Skeletal muscle satellite cell (primary cell): ENCODE measurements at regions not wholly inside any gene's neighbourhood (a gene's known extent, or its start where the extent isn't known, plus 50 kb on each side); places are given as distances from the start of the nearest gene placed in this dataset.

Experiments
- H3K27me3 ChIP-seq: 2 replicates; pipeline ENCODE4 v1.7.0; 2013; ENCODE audit warnings: low read length; ENCODE audit not compliant: control insufficient read depth, insufficient read depth
- H3K36me3 ChIP-seq: 2 replicates; pipeline ENCODE4 v1.7.0; 2013; ENCODE audit warnings: mild to moderate bottlenecking, control low read depth, low read length; ENCODE audit not compliant: insufficient read depth
- H3K4me1 ChIP-seq: 2 replicates; pipeline ENCODE4 v1.7.0; 2013; ENCODE audit warnings: low read length; ENCODE audit not compliant: control insufficient read depth, insufficient read depth
- H3K4me2 ChIP-seq: 2 replicates; pipeline ENCODE4 v1.7.0; 2013; ENCODE audit warnings: mild to moderate bottlenecking, low read length
- H3K4me3 ChIP-seq: 2 replicates; pipeline ENCODE4 v1.7.0; 2013; ENCODE audit warnings: low read length
- H3K9ac ChIP-seq: 2 replicates; pipeline ENCODE4 v1.7.0; 2013; ENCODE audit warnings: mild to moderate bottlenecking, low read depth, low read length, moderate library complexity
- H3K9me3 ChIP-seq: replicated peaks from 2 replicates; pipeline ENCODE4 v1.7.0; 2013; ENCODE audit warnings: mild to moderate bottlenecking, control low read depth, low read length

DNA sequence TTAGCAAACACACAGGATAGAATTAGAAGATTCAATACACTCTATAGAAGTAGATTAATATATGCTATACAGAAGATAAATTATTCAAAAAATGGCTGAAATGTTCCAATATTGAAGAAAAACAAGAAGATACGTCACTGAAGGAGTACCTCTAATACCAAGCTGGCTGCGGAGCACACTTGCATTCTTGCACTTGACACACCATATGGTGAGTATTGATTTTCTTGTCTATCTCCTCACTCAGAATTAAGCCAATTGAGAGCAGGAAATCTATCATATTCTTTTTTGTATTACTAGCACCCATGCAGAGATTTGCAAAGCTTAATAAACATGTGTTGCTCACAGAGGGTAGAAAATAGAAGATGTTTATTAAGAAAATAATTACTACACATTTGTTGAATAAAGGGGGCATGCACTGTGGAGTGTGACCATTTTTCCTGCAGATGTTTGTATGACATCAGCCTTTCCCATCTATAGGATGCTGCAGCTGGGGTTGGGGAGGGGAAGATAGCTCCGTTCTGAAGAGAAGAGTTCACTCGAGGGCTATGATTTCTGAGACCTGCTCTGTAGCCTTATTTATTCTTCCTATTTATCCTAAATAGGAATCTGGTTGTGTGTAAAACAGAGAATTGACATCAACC is 318.1 kb downstream of the HHIPL2 start:
- Histone ChIP-seq H3K36me3 (no peaks in the 10 kb centered on the region), H3K9ac (no peak overlapping the region), H3K4me3 (no peak overlapping the region), H3K9me3 (no peaks in the 10 kb centered on the region), H3K4me2 (no peak overlapping the region), H3K4me1 (no peaks in the 10 kb centered on the region), H3K27me3 (no peaks in the 10 kb centered on the region)

DNA sequence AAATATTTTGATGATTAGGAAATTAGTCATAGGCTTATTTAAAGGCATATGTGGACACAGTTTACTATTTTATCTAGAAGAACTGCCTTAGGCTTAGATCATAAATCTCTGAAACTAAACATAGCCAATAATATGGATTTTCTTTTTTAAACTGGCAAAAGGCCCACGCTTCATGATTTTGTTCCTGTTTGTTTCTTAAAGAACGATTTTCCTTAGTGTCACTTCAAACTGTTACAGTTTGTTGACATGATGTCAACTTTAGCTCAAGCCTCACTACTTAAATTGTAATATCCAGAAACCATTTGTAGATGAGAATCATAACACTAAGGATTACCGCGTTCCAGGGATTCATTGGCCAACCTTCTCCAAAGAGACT is 322.6 kb downstream of the HHIPL2 start:
- Histone ChIP-seq H3K9ac (no peak overlapping the region), H3K4me1 (no peaks in the 10 kb centered on the region), H3K9me3 (no peaks in the 10 kb centered on the region)

DNA sequence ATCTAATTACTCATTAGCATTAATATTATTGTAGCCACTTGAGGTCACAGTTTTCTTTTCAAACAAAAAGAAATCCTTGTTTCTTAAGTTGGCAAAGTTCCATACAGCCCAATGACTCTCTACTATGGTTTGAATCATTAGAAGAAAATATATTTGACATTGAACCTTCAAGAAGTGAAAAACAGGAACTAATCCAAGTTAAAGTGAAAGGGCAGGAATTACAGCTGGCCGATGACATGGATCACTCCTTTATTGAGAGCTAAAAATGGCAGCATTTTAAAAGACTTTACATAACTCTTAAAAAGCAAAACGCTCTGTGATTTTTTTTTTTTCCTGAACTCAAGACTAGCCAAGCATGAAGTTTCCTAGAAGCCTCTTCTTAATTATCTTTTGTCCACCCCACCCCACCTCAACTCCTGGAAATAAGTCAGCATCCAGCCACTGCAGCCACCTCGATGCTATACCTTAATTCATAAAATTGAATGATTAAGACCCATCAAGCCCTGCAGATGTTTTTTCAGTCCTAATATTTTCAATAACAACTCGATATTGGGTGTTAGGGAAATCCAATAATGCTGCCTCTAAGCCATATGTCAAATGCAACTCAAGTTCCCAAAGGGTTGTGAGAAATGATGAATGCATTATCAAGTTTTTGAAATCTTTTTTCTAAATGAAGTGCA is 323.1 kb downstream of the HHIPL2 start:
- no peak overlapping the region for H3K4me3 ChIP-seq
- H3K9me3 ChIP-seq: no peaks in the 10 kb centered on the region
- H3K36me3 ChIP-seq: no peaks in the 10 kb centered on the region
- no peak overlapping the region for H3K4me2 ChIP-seq
- no peak overlapping the region for H3K9ac ChIP-seq
- H3K4me1 ChIP-seq: no peaks in the 10 kb centered on the region
- no peaks in the 10 kb centered on the region for H3K27me3 ChIP-seq

More for the DNA sequence above, 322.6 kb downstream of the HHIPL2 start:
- H3K4me3 ChIP-seq: no peak overlapping the region
- H3K27me3 ChIP-seq: no peaks in the 10 kb centered on the region
- H3K36me3 ChIP-seq: no peaks in the 10 kb centered on the region
- no peak overlapping the region for H3K4me2 ChIP-seq

DNA sequence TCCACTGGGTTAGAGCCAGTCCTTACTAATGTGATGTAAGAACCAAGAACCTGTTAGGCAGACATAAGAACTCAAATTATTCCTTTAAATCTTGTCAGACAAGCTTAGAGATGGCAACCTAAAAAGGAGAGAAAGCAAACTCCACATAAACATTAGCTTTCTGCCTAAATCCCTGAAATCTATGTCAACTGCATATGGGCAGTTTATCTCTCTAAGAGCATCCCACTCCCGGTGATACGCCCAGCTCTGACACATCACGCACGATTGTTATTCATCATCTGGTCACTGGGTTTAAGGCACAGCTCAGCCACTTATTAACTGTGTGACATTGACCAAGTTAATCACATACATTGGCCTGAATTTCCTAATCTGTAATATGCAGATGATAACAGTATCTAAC is 323.7 kb downstream of the HHIPL2 start:
- Histone ChIP-seq H3K4me2 (no peak overlapping the region), H3K27me3 (no peaks in the 10 kb centered on the region), H3K9ac (no peak overlapping the region), H3K4me1 (no peaks in the 10 kb centered on the region), H3K4me3 (no peak overlapping the region), H3K36me3 (no peaks in the 10 kb centered on the region), H3K9me3 (no peaks in the 10 kb centered on the region)

DNA sequence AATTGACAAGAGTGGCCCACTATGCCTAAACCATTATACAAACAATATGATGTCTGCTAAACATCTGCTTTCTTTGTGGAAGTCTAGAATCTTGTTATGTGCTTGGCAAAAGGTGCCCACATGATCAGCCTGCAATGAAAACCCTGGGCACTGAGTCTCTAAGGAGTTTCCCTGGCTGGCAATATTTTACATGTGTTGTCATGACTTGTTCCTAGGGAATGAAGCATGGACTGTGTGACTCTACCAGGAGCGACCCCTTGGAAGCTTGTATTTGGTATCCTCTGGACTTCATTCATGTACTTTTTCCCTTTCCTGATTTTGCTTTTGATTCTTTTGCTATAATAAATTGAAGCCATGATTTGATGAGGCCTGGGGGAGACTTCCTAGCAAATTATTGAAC is 324.9 kb downstream of the HHIPL2 start:
- Histone ChIP-seq H3K9me3 (no peaks in the 10 kb centered on the region), H3K4me3 (no peak overlapping the region), H3K9ac (no peak overlapping the region), H3K4me1 (no peaks in the 10 kb centered on the region), H3K27me3 (no peaks in the 10 kb centered on the region), H3K36me3 (no peaks in the 10 kb centered on the region), H3K4me2 (no peak overlapping the region)

DNA sequence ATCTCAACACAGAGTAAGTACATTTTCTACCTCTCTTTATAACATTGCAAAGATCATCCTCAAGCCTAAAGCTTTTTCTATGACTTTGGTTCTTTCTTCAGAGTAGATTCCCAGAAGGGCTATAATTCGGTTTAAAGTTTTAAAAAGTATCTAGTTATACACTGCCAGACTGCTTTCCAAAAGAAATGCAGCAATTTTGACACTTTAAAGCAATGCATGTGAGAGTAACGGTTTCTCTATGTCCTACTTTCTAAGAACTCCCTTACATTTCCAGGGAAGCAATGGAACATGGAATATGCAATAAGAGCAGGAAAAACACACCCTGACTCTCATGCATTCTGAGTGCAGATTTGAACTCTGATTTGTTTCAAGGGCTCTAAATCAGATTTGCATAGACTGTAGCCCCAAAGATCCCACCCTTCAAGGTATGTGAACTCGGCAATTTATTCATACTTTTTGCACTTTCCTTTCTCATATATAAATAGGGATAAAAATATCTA is 331.6 kb downstream of the HHIPL2 start:
- no peak overlapping the region for H3K4me2 ChIP-seq
- no peaks in the 10 kb centered on the region for H3K27me3 ChIP-seq
- H3K4me3 ChIP-seq: no peak overlapping the region
- no peaks in the 10 kb centered on the region for H3K9me3 ChIP-seq
- no peaks in the 10 kb centered on the region for H3K36me3 ChIP-seq
- H3K9ac ChIP-seq: no peak overlapping the region
- no peaks in the 10 kb centered on the region for H3K4me1 ChIP-seq

DNA sequence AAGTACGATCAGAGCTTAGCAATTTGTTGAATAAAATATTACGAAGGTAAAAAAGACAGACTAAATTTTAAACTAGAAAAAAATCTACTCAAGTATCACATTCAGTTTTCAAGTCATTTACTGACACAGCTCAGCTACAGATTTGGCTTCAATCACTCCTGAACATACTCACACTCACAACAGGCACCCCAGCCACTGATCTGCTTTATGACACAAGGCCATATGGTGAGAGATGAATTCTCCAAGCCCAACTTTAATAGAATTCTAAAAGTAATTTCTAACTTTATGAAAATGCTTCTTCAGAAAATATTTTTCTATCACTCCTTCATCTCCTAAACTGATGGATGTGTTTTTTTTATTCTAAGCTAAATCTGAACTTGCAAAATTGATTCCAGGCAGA is 337.1 kb downstream of the HHIPL2 start:
- no peak overlapping the region for H3K9ac ChIP-seq
- no peaks in the 10 kb centered on the region for H3K4me1 ChIP-seq
- no peaks in the 10 kb centered on the region for H3K36me3 ChIP-seq
- H3K27me3 ChIP-seq: no peaks in the 10 kb centered on the region
- no peaks in the 10 kb centered on the region for H3K9me3 ChIP-seq
- no peak overlapping the region for H3K4me2 ChIP-seq
- H3K4me3 ChIP-seq: no peak overlapping the region

DNA sequence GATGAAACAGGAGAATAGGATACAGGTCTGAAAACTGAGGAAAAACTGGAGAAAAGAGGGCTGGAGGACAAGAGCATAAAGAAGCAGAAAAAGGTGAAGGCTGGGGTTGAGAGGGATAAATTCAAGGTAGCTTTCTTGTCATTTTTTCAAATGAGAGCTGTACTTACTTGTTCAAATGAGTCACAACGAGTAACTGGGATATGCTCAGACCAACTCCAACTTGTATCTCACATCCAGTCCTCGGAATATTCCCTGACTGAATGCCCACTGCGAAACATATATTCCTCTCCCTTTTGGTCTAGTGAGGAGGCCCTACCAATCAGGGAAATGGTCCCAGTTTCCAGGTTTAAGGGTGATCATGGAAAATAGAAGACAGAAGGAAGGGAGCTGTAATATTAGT is 343.4 kb downstream of the HHIPL2 start:
- Histone ChIP-seq H3K4me1 (no peaks in the 10 kb centered on the region), H3K9ac (no peak overlapping the region), H3K36me3 (no peaks in the 10 kb centered on the region), H3K27me3 (no peaks in the 10 kb centered on the region), H3K4me2 (no peak overlapping the region), H3K9me3 (no peaks in the 10 kb centered on the region), H3K4me3 (no peak overlapping the region)

DNA sequence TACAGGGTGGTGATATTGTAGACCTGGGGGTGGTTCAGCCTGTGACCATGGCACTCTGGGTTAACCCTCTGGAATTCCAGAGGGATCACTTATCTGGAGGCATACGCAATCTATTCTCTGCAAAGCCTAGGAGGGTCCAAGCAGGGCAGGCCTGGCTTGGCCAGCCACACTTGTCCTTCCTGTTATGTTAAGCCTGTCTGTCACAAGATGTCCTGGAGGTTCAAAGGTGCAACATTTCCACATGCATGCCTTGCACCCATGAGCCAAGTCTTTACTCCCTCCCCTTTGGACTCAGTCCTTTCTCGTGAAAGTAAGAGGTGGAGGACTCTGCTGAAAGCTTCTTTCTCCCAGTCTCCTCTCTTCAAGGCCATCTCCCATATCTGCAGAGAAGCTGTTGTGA is 345.1 kb downstream of the HHIPL2 start:
- H3K27me3 ChIP-seq: no peaks in the 10 kb centered on the region
- no peaks in the 10 kb centered on the region for H3K4me1 ChIP-seq
- no peaks in the 10 kb centered on the region for H3K9me3 ChIP-seq
- no peak overlapping the region for H3K4me2 ChIP-seq
- H3K4me3 ChIP-seq: no peak overlapping the region
- H3K36me3 ChIP-seq: no peaks in the 10 kb centered on the region
- H3K9ac ChIP-seq: no peak overlapping the region

DNA sequence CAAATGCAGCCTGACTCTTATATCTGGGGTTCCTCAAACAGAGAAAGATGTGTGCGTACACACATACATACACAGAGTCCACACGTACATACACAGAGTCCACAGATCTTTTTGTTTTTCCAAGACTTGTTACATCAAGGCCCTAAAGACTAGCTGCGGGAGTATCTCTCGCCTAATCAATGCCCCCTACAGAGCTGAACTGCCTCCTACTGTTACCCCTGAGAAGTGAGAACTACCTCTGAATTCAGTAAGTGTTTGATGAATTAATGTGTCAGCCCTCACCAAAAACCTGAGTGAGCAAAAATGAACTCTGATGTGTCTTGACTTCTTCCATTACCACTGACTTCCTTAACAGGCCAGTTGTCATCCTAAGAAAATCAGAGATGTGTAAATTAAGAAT is 351.2 kb downstream of the HHIPL2 start:
- no peaks in the 10 kb centered on the region for H3K36me3 ChIP-seq
- H3K9ac ChIP-seq: no peak overlapping the region

DNA sequence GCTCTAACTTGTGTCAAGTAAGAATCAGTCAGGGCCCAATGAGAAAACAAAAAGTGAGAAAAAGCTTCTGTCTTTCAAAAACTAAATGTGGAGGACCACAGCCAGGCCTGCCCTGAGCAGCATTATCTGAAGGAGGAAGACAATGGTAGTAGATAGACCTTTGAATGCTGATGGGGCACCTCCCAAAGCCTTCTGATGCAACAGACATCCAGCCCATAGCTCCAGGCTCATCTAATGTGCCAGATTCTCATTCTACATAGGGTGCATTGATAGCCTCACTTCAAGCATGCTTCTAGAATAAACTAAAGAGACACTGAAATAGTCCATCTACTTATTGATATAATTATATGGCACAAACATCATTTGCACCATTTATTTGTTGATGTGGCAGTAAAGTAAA is 351.6 kb downstream of the HHIPL2 start:
- H3K36me3 ChIP-seq: no peaks in the 10 kb centered on the region

More for the DNA sequence above, 351.2 kb downstream of the HHIPL2 start:
- Histone ChIP-seq H3K4me2 (no peak overlapping the region), H3K27me3 (no peaks in the 10 kb centered on the region), H3K4me3 (no peak overlapping the region), H3K9me3 (no peaks in the 10 kb centered on the region), H3K4me1 (no peaks in the 10 kb centered on the region)

DNA sequence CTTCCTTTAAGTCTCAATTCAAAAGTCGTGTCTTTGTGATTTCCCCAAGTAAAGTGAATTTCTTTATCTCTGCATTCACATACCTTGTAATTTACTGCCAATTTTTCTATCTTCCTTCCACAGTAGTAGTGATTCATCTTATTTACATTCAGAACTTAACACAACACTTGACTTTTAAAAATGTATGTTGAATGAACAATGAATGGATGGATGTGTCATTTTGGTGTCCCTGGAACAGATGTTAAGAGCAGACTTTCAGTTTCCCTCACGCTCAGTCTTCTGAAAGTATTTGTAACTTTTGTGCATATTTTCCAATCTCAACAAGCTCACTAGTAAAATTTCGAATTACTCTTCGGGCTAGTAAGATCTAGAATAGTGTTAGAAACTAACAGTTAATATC is 352.0 kb downstream of the HHIPL2 start:
- Histone ChIP-seq H3K4me3 (no peak overlapping the region), H3K27me3 (no peaks in the 10 kb centered on the region), H3K9ac (no peak overlapping the region), H3K9me3 (no peaks in the 10 kb centered on the region), H3K4me1 (no peaks in the 10 kb centered on the region), H3K4me2 (no peak overlapping the region), H3K36me3 (no peaks in the 10 kb centered on the region)

More for the DNA sequence above, 351.6 kb downstream of the HHIPL2 start:
- H3K9me3 ChIP-seq: no peaks in the 10 kb centered on the region
- H3K27me3 ChIP-seq: no peaks in the 10 kb centered on the region
- H3K4me1 ChIP-seq: no peaks in the 10 kb centered on the region
- no peak overlapping the region for H3K4me3 ChIP-seq
- H3K9ac ChIP-seq: no peak overlapping the region
- no peak overlapping the region for H3K4me2 ChIP-seq
